CD4-positive, alpha-beta T cell treated with Interleukin-15 for 1 hour (primary cell): ENCODE measurements at regions not wholly inside any gene's neighbourhood (a gene's known extent, or its start where the extent isn't known, plus 50 kb on each side); places are given as distances from the start of the nearest gene placed in this dataset.
"Not testable (repeated sequence)": the region's sequence is repeated elsewhere in the genome, so short reads cannot be mapped to it uniquely, and the experiment has no call there.

ENCODE experiments used
- DNase-seq: peaks from one replicate; pipeline ENCODE4 v3.0.0-alpha.2; 2020

DNA sequence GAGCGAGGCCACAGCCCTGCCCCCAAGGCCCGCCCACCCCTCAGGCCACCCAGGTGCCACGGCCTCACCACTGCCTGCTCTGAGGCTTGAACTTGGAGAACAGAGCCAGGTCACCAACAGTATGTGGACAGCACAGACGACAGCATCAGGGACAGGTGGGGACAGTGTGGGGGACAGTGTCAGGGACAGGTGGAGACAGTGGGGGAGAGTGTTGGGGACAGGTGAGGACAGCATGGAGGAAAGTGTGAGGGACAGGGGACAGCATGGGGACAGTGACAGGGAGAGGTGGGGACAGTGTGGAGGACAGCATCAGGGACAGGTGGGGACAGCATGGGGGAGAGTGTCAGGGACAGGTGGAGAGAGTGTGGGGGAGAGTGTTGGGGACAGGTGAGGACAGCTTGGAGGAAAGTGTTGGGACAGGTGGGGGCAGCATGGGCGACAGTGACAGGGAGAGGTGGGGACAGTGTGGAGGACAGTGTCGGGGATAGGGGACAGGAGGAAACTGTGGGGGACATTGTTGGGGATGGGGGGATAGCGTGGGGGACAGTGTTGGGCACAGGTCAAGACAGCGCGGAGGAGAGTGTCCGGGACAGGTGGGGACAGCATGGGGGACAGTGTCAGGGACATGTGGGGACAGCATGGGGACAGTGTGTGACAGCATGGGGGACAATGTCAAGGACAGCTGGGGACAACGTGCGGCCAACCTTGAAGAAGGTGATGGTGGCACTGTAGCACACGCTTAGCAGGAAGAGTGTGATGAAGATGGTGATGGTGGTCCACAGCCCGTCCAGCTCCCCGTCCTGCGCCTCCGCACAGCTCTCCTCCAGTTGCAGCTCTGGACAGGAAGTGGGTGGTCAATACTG lies 114.9 kb downstream of the TMEM121 start:
- DNase-seq = no peak

DNA sequence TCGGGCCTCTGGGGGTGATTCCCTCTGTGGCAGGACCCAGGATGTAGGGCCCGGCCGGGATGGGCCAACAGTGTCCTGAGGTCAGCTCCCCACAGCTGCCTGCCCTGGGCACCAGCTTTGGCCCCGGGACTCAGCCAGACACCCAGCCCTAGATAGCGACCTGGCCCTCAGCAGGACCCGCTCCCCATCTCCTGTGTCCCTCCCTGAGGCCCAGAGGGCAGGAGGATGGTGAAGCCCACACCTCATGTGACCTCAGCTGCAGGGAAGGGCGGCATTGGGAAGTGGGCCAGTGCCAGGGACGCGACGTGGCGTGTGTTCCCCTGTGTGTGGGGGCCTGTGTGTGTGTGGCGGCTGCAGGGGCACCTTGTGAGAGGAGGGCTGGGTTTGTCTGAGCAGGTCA lies 115.6 kb downstream of the TMEM121 start:
- not testable (repeated sequence) for DNase-seq

DNA sequence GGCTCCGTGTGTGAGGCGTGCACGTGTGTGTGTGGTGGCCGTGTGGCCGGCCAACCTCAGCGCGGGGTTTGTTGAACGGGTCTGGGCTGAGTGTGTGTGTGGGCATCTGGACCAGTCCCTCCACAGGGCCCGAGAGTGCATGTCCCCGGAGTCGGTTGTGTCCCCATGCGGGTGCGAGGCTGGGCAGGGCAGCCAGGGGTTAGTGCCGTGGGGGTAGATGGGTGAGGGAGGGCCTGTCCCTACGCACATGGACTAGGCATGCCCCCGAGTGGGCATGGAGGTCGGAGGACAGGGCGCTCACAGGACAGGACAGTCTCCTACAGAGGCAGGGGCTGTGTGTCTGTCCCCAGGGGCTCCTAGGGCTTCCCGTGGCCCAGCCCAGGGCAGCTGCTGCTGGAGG lies 116.1 kb downstream of the TMEM121 start:
- DNase-seq = not testable (repeated sequence)

DNA sequence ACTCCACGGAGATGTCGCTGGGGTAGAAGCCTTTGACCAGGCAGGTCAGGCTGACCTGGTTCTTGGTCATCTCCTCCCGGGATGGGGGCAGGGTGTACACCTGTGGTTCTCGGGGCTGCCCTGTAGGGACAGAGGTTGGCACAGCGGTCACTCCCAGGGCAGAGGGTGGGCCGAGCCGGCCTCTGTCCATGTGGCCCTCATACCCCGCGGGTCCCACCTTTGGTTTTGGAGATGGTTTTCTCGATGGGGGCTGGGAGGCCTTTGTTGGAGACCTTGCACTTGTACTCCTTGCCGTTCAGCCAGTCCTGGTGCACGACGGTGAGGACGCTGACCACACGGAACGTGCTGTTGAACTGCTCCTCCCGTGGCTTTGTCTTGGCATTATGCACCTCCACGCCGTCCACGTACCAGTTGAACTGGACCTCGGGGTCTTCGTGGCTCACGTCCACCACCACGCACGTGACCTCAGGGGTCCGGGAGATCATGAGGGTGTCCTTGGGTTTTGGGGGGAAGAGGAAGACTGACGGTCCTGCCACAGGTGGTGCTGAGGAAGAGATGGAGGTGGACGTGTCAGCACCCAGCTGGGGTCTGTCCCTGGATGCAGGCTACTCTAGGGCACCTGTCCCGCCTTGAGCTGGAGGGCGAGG lies 117.1 kb downstream of the TMEM121 start:
- DNase-seq = not testable (repeated sequence)

DNA sequence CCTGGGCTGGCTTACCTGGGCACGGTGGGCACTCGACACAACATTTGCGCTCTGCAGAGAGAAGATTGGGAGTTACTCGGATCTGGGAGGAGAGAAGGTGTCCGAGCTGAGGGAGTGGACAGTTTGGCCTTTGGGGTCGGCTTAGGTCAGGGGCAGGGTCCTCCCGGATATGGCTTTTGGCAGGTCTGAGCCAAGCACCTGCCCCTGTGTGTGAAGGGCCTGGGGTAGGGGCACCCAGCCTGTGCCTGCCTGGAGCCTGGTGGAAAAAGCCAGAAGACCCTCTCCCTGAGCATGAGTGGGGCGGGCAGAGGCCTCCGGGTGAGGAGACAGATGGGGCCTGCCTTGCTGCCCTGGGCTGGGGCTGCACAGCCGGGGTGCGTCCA lies 117.7 kb downstream of the TMEM121 start:
- not testable (repeated sequence) for DNase-seq

DNA sequence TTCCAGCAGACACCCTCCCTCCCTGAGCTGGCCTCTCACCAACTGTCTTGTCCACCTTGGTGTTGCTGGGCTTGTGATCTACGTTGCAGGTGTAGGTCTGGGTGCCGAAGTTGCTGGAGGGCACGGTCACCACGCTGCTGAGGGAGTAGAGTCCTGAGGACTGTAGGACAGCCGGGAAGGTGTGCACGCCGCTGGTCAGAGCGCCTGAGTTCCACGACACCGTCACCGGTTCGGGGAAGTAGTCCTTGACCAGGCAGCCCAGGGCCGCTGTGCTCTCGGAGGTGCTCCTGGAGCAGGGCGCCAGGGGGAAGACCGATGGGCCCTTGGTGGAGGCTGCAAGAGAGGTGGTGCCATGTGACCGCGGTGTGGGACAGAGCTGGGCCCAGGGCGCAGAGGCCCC lies 118.1 kb downstream of the TMEM121 start:
- not testable (repeated sequence) for DNase-seq

DNA sequence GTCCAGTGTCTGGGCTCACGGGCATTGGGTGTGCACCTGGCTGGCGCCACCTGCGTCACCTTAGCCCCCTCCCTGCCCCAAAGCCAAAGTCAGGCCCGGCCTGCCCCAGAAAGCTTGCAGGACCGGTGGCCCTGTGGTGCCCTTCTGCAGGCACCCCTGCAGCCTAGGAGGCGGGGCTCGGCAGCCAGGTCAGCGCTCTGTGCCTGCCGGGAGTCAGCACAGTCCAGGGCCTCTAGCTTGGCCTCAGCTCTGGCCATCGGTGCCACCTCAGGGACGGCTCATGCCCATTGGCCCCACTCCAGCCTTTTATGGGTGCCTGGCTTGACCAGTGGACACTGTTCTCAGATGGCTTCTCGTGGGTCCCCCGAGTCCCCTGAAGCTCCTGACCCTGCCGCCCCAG lies 118.5 kb downstream of the TMEM121 start:
- DNase-seq = not testable (repeated sequence)

DNA sequence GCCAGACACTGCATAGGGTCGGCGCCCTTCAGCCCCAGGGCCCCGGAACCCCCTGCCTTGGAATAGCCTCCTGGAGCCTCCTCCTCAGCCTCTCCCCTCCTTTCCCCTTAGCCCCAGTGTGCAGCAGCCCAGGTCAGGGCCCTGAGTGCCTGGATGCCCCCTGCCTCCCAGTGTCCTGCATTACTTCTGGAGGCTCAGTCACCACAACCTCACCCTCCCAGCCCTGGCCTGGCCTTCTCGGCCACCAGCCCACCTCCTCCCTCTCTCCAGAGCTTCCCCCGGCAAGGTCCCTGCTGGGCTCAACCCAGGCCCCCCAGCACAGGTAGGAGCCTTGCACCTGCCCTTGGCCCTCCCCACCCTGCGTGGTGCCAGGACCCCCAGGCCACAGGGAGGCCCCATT lies 119.0 kb downstream of the TMEM121 start:
- DNase-seq = not testable (repeated sequence)

DNA sequence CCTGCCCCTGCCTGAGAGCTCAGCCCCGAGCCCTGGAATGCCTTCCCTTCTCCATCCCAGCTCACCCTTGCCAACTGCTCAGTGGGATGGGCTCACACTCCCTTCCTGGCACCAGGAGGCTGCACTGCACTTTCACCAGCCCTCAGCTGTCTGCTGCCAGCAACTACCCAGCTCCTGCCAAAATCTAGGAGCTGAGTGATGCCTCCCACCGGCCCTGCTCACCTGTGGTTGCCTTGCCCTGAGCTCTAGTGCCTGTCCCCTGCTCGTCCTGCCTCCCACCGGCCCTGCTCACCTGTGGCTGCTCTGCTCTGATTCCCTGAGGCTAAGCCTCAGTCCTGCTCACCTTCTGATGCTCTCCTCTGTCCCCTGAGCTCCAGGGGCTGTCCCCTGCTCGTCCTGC lies 119.8 kb downstream of the TMEM121 start:
- DNase-seq = no peak

DNA sequence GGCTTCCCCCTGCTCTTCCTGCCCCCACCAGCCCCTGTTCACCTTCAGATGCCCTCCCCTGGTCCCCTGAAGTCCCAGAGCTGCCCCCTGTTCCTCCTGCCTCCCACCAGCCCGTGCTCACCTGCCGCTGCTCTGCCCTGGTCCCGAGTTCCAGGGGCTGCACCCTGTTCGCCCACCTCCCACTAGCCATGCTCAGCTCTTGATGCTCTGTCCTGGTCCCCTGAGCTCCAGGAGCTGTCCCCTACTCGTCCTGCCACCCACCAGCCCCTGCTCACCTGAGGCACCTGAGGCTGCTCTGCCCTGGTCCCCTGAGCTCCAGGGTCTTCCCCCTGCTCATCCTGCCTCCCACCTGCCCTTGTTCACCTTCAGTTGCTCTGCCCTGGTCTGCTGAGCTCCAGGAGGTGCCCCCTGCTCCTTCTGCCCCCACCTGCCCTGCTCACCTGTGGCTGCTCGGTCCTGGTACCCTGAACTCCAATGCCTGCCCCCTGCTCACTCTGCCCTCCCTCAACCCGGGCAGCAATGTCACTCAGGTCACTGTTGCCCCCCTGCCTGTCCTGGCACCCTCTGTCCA lies 120.4 kb downstream of the TMEM121 start:
- DNase-seq = not testable (repeated sequence)

DNA sequence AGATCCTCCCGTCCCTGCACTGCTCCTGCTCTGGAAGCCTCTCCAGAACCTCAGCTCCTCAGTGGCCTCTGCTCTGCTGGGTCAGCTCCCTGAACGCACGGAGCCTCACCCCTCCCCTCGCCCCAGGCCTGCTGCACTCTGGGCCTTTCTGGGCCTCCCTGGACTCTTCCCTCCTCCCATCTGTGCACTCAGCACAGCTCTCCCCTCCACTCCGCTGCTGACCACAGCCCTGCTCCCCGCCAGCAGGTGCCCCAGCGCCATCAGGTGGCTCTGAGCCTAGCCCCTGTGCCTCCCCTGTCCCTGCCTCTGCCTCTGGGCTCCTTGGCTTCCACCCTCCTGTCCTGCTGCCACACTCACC lies 121.0 kb downstream of the TMEM121 start:
- not testable (repeated sequence) for DNase-seq

DNA sequence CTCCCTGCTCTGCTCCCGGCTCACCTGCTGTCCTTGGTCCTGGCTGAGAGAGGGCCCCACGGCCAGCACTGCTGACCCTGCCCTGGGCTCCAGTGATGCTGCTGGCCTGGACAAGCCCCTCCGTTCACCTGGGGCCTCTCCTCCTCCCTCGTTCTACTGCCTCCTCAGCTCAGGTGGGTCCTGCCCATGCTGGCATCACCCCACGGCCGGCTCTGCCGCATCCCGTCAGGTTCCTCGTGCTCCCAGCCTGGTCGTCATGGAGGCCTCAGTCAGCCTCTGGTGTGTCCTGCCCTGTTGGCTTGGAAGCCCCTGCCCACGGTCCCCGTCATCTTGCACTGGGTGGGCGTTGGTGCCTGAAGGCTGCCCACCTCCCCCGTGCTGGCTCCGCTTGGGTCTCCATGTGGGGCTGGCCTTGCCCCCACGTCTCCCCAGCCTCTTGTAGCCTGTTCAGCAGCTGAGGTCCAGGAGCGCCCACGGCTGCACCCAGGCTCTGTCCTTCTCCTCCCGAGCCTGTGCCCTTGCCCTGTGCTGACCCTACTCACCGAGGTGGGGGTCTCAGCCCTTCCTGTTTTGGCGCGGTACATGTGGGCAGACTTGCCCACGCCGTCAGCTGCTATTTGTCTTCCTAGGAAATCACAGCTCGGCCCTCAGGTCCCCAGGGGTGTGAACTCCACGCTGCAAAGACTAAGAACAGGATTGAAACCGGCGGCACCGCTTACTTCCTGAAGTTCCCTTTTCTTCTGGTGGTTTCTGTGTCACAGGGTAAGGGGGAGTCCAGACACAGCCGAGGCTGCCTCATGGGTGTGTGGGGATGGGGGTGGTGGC lies 121.6 kb downstream of the TMEM121 start:
- DNase-seq = no peak

DNA sequence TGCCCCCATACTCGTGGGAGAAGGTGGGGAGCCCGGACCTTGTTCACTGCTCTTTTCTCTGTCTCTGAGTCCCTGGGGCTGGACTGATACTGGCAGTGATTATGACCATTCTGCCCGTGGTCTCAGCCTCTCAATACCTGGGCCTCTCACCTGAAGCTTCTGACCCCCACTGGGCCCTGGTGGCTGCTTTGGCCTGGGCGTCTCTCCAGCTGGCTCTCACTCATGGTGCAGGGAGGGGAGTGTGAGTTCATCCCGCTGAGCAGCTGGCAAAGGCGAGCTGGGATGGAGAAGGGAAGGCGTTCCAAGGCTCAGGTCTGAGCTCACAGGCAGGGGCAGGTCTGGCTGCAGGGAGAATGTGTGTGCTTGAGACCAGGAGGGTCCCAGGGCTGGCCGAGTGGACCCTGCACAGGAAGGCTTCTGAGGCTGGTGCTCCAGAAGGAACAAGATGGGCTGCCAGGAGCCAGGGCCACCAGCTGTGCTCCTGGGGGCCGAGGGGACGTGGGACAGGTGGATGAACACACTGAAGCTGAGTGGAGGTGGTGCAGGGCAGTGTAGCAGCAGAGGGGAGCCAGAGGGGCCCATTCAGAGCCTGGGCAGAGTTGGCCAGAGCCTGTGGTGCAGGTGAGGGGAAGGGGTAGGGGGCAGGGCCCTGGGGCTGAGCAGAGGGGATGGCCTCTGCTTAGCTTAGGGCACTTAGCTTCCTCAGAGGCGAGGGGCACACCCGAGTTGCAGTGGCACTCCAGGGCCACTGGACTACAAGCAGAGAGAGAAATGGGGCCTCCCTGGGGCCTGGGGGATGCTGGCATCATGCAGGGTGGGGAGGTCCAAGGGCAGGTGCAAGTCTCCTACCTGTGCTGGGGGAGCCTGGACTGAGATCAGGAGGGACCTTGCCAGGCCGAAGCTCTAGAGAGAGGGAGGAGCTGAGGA lies 122.5 kb downstream of the TMEM121 start:
- not testable (repeated sequence) for DNase-seq

DNA sequence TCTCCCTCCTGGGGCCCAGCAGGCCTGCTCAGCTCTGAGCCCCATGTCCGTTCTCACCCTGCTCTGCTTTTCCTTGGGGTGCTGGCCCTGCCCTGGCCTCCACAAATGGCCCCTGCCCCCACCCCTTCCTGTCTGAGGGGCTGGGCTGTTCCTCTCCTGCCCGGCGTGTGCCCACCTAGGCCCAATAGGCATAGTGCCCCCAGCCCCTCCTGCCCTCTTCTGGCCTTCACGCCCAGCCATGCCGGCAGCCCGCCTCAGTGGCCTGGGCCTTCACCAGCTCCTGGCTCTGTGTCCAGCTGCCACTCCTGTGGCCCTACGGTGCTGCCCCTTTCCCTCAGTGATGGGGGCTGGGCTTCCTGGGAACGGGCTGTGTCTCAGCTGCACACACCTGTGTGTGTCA lies 125.9 kb downstream of the TMEM121 start:
- DNase-seq = not testable (repeated sequence)

DNA sequence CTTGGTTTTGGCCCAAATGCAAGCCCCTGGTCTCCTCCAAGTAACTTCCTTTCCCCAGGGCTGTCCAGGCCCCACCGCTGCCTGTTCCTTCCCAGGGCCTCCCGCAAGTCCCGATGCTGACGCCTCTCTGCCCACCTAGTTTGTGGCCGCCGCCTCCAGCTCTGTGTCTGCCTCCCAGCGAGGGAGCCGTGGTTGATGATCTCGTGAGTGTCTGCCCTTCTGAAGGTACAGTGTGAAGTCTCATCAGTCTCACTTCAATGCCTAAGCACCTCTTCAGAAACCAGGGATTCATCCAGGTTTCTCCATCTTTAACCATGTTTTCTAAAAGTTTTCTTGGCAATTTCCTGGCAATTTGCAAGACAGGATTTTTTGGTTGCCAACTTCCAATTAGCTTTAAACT lies 127.5 kb downstream of the TMEM121 start:
- not testable (repeated sequence) for DNase-seq

DNA sequence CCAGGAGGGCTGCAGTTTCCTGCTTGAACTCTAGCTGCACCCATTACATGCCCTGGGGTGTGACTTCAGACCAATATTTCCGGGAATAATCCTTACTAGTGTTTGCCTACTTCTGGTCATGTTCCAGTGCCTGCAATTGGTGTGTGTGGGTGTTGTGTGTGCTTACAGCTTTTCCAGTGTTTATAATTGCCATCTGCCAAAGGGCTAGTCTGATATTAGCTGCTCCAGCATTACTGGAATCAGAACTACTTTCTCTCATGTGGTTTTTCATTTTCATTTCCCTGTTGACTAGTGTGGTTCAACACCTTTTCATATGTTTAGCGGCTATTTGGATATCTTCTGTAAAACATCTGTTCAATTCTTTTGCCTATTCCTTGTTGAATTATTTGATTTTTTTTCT lies 132.9 kb downstream of the TMEM121 start:
- not testable (repeated sequence) for DNase-seq

DNA sequence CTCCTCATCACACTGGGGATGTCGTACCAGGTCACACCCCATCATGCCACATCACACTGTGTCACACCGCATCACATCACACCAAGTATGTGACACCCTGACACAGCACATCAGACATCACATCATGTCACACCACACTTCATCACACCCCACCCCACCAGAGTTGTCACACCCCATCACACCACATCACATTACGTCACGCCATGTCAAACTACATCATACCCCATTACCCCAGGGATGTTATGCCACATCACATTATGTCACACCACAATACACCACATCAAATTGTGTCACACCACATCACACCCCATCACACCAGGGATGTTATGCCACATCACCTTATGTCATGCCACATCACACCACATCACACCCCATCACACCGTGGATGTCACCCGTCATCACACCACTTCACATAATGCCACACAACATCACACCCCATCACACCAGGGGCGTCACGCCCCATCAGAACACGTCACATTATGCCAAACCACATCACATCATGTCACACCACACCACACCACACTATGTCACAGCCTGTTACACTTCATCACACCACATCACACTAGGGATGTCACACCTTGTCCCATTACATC lies 133.6 kb downstream of the TMEM121 start:
- DNase-seq = no peak

DNA sequence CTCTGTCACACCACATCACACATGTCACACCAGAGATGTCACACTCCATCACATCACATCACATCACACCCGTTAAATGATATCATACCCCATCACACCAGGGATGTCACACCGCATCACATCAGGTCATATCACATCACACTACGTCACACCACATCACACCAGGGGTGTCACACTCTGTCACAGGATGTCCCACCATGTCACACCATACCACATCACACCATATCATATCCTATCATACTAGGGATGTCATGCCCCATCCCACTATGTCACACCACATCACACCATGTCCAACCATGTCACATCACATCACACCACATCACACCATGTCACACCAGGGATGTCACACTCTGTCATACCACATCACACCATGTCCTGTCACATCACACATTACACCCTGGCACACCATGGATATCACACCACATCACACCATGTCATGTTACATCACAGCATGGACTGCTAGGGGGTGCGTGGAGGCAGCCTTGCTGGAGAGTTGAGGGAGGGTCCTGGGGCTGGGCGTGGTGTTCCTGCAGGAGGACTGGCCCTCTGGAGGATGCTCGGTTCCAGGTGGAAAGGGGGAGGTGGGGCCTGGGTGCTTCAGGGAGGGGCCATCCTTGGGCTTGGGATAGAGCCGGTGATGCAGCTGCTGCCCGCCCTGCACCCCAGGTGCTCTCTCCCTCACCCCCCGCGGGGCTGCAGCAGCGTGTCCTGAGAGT lies 134.6 kb downstream of the TMEM121 start:
- DNase-seq = no peak

DNA sequence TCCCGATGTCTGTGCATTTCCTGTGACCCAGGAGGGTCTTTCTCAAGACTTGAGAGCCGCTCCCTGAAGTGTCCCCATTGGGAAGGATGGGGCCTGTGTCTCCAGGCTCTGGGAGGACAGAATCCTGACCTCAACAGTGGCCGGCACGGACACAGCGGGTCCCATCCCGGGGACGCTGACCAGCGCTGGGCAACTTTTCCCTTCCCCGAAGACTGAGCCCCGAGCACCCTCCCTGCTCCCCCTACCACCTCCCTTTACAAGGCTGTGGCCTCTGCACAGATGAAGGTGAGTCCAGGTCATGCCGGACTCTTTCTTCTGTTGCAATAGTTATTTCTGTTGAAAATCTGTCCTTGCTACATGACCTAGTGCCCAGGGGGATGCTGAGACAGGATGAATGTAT lies 135.7 kb downstream of the TMEM121 start:
- DNase-seq = not testable (repeated sequence)

DNA sequence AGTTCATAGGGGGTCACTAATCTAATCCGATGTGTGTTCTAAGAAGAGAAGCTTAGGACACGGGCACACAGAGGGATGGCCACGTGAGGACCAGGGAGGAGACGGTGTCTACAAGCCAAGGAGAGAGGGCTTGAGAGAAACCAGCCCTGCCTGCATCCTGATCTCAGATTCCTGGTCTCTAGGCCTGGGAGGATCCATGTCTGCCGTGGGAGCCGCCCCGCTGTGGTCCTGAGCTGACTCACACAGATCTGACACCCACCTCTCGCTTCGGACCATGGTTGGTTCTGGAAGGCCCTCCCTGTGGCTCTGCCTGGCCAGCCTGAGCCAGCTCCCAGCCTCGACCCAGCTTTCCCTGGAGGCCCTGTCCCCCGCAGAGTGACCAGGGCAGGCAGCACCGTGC lies 136.2 kb downstream of the TMEM121 start:
- not testable (repeated sequence) for DNase-seq

DNA sequence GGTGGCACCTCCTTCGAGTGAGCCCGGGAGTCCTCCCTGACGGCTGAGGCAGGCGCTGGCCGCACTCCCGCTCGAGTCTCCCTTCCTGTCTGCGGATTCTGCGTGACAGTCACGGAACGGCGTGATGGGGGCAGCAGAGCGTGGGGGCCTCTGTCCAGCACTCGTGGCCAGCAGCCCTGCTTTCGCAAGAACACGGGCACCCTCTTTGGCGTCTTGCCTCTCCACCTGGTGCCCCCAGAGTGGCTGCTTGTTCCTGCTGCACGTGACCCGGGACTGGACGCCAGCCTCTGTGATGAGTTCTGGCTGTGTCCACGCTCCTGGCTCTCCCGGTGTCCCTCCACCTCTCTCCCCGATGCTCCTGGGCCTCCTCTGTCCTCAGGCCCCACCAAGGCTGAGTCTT lies 136.9 kb downstream of the TMEM121 start:
- DNase-seq = not testable (repeated sequence)
